ENCODE measurements at regions not wholly inside any gene's neighbourhood (a gene's known extent, or its start where the extent isn't known, plus 50 kb on each side); places are given as distances from the start of the nearest gene placed in this dataset.

DNA sequence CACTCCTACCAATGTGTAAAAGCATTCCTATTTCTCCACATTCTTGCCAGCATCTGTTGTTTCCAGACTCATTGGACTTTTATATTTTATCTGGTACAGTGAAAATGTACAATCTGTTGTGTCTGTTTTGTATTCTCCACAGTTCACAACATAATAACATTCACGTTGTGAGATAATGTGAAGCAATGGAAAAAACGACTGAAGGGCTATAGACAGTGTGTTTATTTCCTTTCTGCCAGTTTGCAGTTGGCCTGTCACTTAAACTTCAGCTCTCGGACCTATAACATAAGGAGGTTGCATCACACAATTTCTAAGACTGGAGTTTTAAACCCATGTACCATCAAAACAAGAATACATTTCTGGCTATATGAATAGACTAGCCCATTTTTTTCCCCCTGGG, 965.5 kb upstream of the ATXN8OS start:
- Histone ChIP-seq H3K4me3 (ENCODE audit: low read length) (no peak overlapping the region), H3K36me3 (ENCODE audit: control insufficient read depth, low read length) (no peaks in the 10 kb centered on the region), H3K9me2 (replicated peaks; ENCODE audit: control insufficient read depth, low read length) (no peaks in the 10 kb centered on the region), H3F3A (ENCODE audit: control insufficient read depth, insufficient read depth) (no peaks in the 10 kb centered on the region), H3K27ac (ENCODE audit: low read depth, low read length) (no peak overlapping the region), H4K20me1 (ENCODE audit: control insufficient read depth, insufficient read depth, low read depth, low read length) (no peaks in the 10 kb centered on the region), H3K4me1 (ENCODE audit: control insufficient read depth, low read length) (no peaks in the 10 kb centered on the region), H3K4me2 (ENCODE audit: low read length) (no peak overlapping the region), H3K9me3 (ENCODE audit: control insufficient read depth, insufficient read depth, low read length) (no peaks in the 10 kb centered on the region), H3K27me3 (ENCODE audit: control insufficient read depth, low read length) (no peaks in the 10 kb centered on the region), H3K79me2 (ENCODE audit: control insufficient read depth, low read length) (no peaks in the 10 kb centered on the region)
- TF ChIP-seq, protein P1, sequence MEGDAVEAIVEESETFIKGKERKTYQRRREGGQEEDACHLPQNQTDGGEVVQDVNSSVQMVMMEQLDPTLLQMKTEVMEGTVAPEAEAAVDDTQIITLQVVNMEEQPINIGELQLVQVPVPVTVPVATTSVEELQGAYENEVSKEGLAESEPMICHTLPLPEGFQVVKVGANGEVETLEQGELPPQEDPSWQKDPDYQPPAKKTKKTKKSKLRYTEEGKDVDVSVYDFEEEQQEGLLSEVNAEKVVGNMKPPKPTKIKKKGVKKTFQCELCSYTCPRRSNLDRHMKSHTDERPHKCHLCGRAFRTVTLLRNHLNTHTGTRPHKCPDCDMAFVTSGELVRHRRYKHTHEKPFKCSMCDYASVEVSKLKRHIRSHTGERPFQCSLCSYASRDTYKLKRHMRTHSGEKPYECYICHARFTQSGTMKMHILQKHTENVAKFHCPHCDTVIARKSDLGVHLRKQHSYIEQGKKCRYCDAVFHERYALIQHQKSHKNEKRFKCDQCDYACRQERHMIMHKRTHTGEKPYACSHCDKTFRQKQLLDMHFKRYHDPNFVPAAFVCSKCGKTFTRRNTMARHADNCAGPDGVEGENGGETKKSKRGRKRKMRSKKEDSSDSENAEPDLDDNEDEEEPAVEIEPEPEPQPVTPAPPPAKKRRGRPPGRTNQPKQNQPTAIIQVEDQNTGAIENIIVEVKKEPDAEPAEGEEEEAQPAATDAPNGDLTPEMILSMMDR (IDR thresholded peaks at IDR 0.05; ENCODE audit: low read depth, low read length, poor library complexity, severe bottlenecking), result no peak
- no peak for TF ChIP-seq EZH2phosphoT487 (IDR thresholded peaks at IDR 0.05; ENCODE audit: borderline replicate concordance, low read length)

DNA sequence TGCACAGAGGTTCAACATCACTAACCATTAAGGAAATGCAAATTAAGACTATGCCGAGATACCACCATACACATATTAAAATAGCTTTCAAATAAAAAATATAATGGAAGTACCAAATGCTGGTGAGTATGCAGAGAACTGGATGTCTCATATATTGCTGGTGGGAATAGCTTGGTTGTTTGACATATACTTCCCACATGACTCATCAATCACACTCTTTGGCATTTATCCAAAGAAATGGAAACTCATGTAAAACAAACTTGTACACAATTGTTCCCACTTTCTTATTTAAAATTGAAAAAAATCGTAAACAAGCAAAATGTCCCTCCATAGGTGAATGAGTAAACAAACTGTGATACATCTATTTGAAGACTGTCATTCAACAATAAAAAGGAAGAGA, 982.6 kb upstream of the ATXN8OS start:
- Histone ChIP-seq H4K20me1 (ENCODE audit: control insufficient read depth, insufficient read depth, low read depth, low read length) (no peaks in the 10 kb centered on the region), H3K9me3 (ENCODE audit: control insufficient read depth, insufficient read depth, low read length) (no peaks in the 10 kb centered on the region), H3K27me3 (ENCODE audit: control insufficient read depth, low read length) (no peaks in the 10 kb centered on the region), H3K27ac (ENCODE audit: low read depth, low read length) (no peak overlapping the region), H3K9me2 (replicated peaks; ENCODE audit: control insufficient read depth, low read length) (no peaks in the 10 kb centered on the region), H3F3A (ENCODE audit: control insufficient read depth, insufficient read depth) (no peaks in the 10 kb centered on the region), H3K4me2 (ENCODE audit: low read length) (no peak overlapping the region), H3K79me2 (ENCODE audit: control insufficient read depth, low read length) (no peaks in the 10 kb centered on the region), H3K4me1 (ENCODE audit: control insufficient read depth, low read length) (no peaks in the 10 kb centered on the region), H3K4me3 (ENCODE audit: low read length) (no peak overlapping the region), H3K36me3 (ENCODE audit: control insufficient read depth, low read length) (no peaks in the 10 kb centered on the region)
- TF ChIP-seq, protein P1 (IDR thresholded peaks at IDR 0.05; ENCODE audit: low read depth, low read length, poor library complexity, severe bottlenecking), result no peak

DNA sequence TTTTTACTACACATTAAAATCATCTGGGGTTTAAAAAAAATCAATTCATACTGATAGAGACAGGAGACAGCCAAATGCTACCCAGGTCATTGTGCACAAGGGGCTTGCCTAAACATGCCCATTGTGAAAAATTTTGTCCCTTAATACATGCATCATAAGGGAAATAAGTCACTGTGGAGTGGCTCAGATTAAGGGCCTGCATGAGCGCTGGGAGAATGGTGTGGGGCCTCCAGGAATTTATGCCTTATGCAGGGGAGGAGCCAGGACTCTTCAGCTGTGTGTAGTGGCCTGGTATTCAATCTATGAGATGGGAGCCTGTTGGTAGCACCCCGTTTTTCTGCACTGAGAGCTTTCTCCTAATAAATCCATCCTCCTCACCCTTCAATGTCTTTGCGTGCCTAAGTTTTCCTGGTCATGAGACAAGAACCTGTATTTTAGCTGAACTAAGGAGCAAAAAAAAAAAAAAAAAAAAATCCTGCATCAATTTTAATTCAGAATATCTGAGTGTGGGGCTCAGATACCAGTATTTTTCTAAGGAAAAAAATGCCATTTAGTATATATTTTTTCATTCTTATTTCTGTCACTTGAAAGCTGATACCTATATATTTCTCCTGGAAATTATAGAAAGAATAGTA, 997.6 kb upstream of the ATXN8OS start:
- Histone ChIP-seq H3K79me2 (ENCODE audit: control insufficient read depth, low read length) (no peaks in the 10 kb centered on the region), H4K20me1 (ENCODE audit: control insufficient read depth, insufficient read depth, low read depth, low read length) (no peaks in the 10 kb centered on the region), H3K27me3 (ENCODE audit: control insufficient read depth, low read length) (no peaks in the 10 kb centered on the region), H3K9me3 (ENCODE audit: control insufficient read depth, insufficient read depth, low read length) (no peaks in the 10 kb centered on the region), H3K4me1 (ENCODE audit: control insufficient read depth, low read length) (no peaks in the 10 kb centered on the region), H3K4me2 (ENCODE audit: low read length) (no peak overlapping the region), H3F3A (ENCODE audit: control insufficient read depth, insufficient read depth) (no peaks in the 10 kb centered on the region), H3K9me2 (replicated peaks; ENCODE audit: control insufficient read depth, low read length) (no peaks in the 10 kb centered on the region), H3K27ac (ENCODE audit: low read depth, low read length) (no peak overlapping the region), H3K4me3 (ENCODE audit: low read length) (no peak overlapping the region), H3K36me3 (ENCODE audit: control insufficient read depth, low read length) (no peaks in the 10 kb centered on the region)
- no peak for TF ChIP-seq EZH2phosphoT487 (IDR thresholded peaks at IDR 0.05; ENCODE audit: borderline replicate concordance, low read length)

DNA sequence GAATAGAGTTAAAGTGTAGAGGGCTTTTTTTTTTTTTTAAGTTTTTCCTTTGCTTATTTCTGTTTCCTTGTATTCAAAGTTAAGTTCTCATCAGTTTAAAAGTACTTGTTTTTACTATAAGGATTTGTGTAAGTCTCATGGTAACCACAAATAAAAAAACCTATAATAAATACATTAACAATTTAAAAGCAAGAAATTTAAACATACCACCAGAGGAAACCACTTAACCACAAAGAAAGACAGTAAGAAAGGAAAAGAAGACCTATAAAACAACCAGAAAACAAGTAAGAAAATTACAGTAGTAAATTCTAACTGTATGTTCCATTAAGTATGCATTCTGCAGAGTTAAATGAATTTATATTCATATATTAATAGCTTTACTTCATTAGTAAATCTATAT, 999.1 kb upstream of the ATXN8OS start:
- H3K9me3 ChIP-seq (ENCODE audit: control insufficient read depth, insufficient read depth, low read length), result no peaks in the 10 kb centered on the region
- TF ChIP-seq, protein P1 (IDR thresholded peaks at IDR 0.05; ENCODE audit: low read depth, low read length, poor library complexity, severe bottlenecking), result no peak
- TF ChIP-seq EZH2phosphoT487 (IDR thresholded peaks at IDR 0.05; ENCODE audit: borderline replicate concordance, low read length), result no peak
- no peak overlapping the region for H3K27ac ChIP-seq (ENCODE audit: low read depth, low read length)
- no peaks in the 10 kb centered on the region for H3K9me2 ChIP-seq (replicated peaks; ENCODE audit: control insufficient read depth, low read length)
- no peaks in the 10 kb centered on the region for H3K27me3 ChIP-seq (ENCODE audit: control insufficient read depth, low read length)
- H3K36me3 ChIP-seq (ENCODE audit: control insufficient read depth, low read length), result no peaks in the 10 kb centered on the region
- H3K4me2 ChIP-seq (ENCODE audit: low read length), result no peak overlapping the region
- no peaks in the 10 kb centered on the region for H3K79me2 ChIP-seq (ENCODE audit: control insufficient read depth, low read length)
- H3K4me1 ChIP-seq (ENCODE audit: control insufficient read depth, low read length), result no peaks in the 10 kb centered on the region
- H3F3A ChIP-seq (ENCODE audit: control insufficient read depth, insufficient read depth), result no peaks in the 10 kb centered on the region
- H3K4me3 ChIP-seq (ENCODE audit: low read length), result no peak overlapping the region
- H4K20me1 ChIP-seq (ENCODE audit: control insufficient read depth, insufficient read depth, low read depth, low read length), result no peaks in the 10 kb centered on the region

Measured in DOHH2 (cell line).